Cardiac muscle cell (in vitro differentiated cells and primary cell): ENCODE measurements at regions not wholly inside any gene's neighbourhood (a gene's known extent, or its start where the extent isn't known, plus 50 kb on each side); places are given as distances from the start of the nearest gene placed in this dataset.

Experiments
- DNase-seq, 2 donors: peaks; one replicate each; pipeline versions ENCODE4 v3.0.0 to v3.0.0-alpha.2; 2010 to 2017; ENCODE audit warnings: low read depth in 1 of 2, low spot score in 1 of 2
- H3K27ac ChIP-seq: fragments of 200-600 bp; sonication (generic); 2 replicates; pipeline ENCODE4 v1.5.1; 2016
- H3K27me3 ChIP-seq: fragments of 200-600 bp; sonication (generic); 2 replicates; pipeline ENCODE4 v1.6.0; 2016; ENCODE audit warnings: control low read depth
- H3K36me3 ChIP-seq: fragments of 200-600 bp; sonication (generic); 2 replicates; pipeline ENCODE4 v1.5.1; 2016; ENCODE audit warnings: control low read depth
- H3K4me1 ChIP-seq: fragments of 200-600 bp; sonication (generic); 2 replicates; pipeline ENCODE4 v1.8.1; 2017; ENCODE audit warnings: low read depth, mild to moderate bottlenecking, mixed run types
- H3K4me3 ChIP-seq: fragments of 200-600 bp; sonication (generic); 2 replicates; pipeline ENCODE4 v1.5.1; 2016; ENCODE audit warnings: mild to moderate bottlenecking
- H3K9me3 ChIP-seq: fragments of 200-600 bp; sonication (generic); 2 replicates; pipeline ENCODE4 v1.5.1; 2017; ENCODE audit warnings: low read depth, mild to moderate bottlenecking, control low read depth
- CTCF ChIP-seq: IDR thresholded peaks from 2 replicates; pipeline ENCODE4 v1.5.1; 2012; ENCODE audit warnings: low read depth, mild to moderate bottlenecking, low read length

GRCh38 chr3:107446706-107447105 lies 69.5 kb downstream of the CCDC54 start:
- no peaks in the 10 kb centered on the region for H3K4me1 ChIP-seq
- H3K27me3 ChIP-seq: no peaks in the 10 kb centered on the region
- H3K27ac ChIP-seq: no peak overlapping the region
- no peak for TF ChIP-seq CTCF
- no peaks in the 10 kb centered on the region for H3K9me3 ChIP-seq
- H3K36me3 ChIP-seq: no peaks in the 10 kb centered on the region
- H3K4me3 ChIP-seq: no peak overlapping the region
- no peak for DNase-seq

- Histone ChIP-seq H3K9me3 (no peaks in the 10 kb centered on the region), H3K27me3 (no peaks in the 10 kb centered on the region), H3K4me1 (no peaks in the 10 kb centered on the region), H3K36me3 (no peaks in the 10 kb centered on the region), H3K4me3 (no peak overlapping the region), H3K27ac (no peak overlapping the region)
- no peak for TF ChIP-seq CTCF
- no peak for DNase-seq
Measured at GRCh38 chr3:107450254-107450893, 72.4 kb upstream of the BBX start.

GRCh38 chr3:107452436-107452835 lies 70.3 kb upstream of the BBX start:
- H3K27me3 ChIP-seq: no peaks in the 10 kb centered on the region
- no peak for TF ChIP-seq CTCF
- H3K4me1 ChIP-seq: no peaks in the 10 kb centered on the region
- H3K4me3 ChIP-seq: no peak overlapping the region
- H3K27ac ChIP-seq: no peak overlapping the region
- DNase-seq: peak in 1 of 2 donors; percentile 24
- H3K9me3 ChIP-seq: no peaks in the 10 kb centered on the region
- no peaks in the 10 kb centered on the region for H3K36me3 ChIP-seq

- no peak for DNase-seq
- H3K9me3 ChIP-seq: no peaks in the 10 kb centered on the region
- no peak for TF ChIP-seq CTCF
- no peaks in the 10 kb centered on the region for H3K4me1 ChIP-seq
- no peaks in the 10 kb centered on the region for H3K36me3 ChIP-seq
- no peak overlapping the region for H3K27ac ChIP-seq
- no peaks in the 10 kb centered on the region for H3K27me3 ChIP-seq
- no peak overlapping the region for H3K4me3 ChIP-seq
Measured at GRCh38 chr3:107453504-107453903, 69.3 kb upstream of the BBX start.

- Histone ChIP-seq H3K36me3 (no peaks in the 10 kb centered on the region), H3K4me1 (no peaks in the 10 kb centered on the region), H3K27ac (no peak overlapping the region), H3K4me3 (no peak overlapping the region), H3K27me3 (no peaks in the 10 kb centered on the region), H3K9me3 (no peaks in the 10 kb centered on the region)
- DNase-seq: no peak
- no peak for TF ChIP-seq CTCF
Measured at GRCh38 chr3:107455621-107456020, 67.1 kb upstream of the BBX start.

- no peaks in the 10 kb centered on the region for H3K9me3 ChIP-seq
- no peak for DNase-seq
- H3K4me1 ChIP-seq: no peaks in the 10 kb centered on the region
- no peak overlapping the region for H3K27ac ChIP-seq
- no peak overlapping the region for H3K4me3 ChIP-seq
- no peaks in the 10 kb centered on the region for H3K36me3 ChIP-seq
- no peak for TF ChIP-seq CTCF
- H3K27me3 ChIP-seq: no peaks in the 10 kb centered on the region
Measured at GRCh38 chr3:107456501-107456900, 66.3 kb upstream of the BBX start.
